ENCODE measurements at regions not wholly inside any gene's neighbourhood (a gene's known extent, or its start where the extent isn't known, plus 50 kb on each side); places are given as distances from the start of the nearest gene placed in this dataset.

- TF ChIP-seq ZNF70 (CRISPR knock-in tag; IDR thresholded peaks at IDR 0.05) (no peak), TOX (CRISPR knock-in tag; IDR thresholded peaks at IDR 0.05; ENCODE audit: borderline replicate concordance) (no peak), ZFP30 (CRISPR knock-in tag; IDR thresholded peaks at IDR 0.05) (no peak), TSHZ2 (CRISPR knock-in tag; IDR thresholded peaks at IDR 0.05) (no peak), OSR1 (CRISPR knock-in tag; IDR thresholded peaks at IDR 0.05) (no peak), CSRNP3 (CRISPR knock-in tag; IDR thresholded peaks at IDR 0.05) (no peak), ZNF8 (CRISPR knock-in tag; IDR thresholded peaks at IDR 0.05) (no peak), RARB (CRISPR knock-in tag; IDR thresholded peaks at IDR 0.05) (no peak), ZC3H10 (CRISPR knock-in tag; IDR thresholded peaks at IDR 0.05) (no peak), TCF4 (CRISPR knock-in tag; IDR thresholded peaks at IDR 0.05; ENCODE audit: borderline replicate concordance) (no peak), GLIS3 (CRISPR knock-in tag; IDR thresholded peaks at IDR 0.05) (no peak), ISL1 (CRISPR knock-in tag; IDR thresholded peaks at IDR 0.05) (no peak), ESRRG (CRISPR knock-in tag; IDR thresholded peaks at IDR 0.05) (no peak), SNAI2 (CRISPR knock-in tag; IDR thresholded peaks at IDR 0.05) (no peak), ZNF565 (CRISPR knock-in tag; conservative IDR thresholded peaks at IDR 0.05; ENCODE audit: low read depth) (no peak), PPARA (CRISPR knock-in tag; IDR thresholded peaks at IDR 0.05; ENCODE audit: borderline replicate concordance) (no peak), BACH2 (CRISPR knock-in tag; IDR thresholded peaks at IDR 0.05; ENCODE audit: borderline replicate concordance) (no peak), CSDC2 (CRISPR knock-in tag; IDR thresholded peaks at IDR 0.05) (no peak)
- TF ChIP-seq, protein P1, sequence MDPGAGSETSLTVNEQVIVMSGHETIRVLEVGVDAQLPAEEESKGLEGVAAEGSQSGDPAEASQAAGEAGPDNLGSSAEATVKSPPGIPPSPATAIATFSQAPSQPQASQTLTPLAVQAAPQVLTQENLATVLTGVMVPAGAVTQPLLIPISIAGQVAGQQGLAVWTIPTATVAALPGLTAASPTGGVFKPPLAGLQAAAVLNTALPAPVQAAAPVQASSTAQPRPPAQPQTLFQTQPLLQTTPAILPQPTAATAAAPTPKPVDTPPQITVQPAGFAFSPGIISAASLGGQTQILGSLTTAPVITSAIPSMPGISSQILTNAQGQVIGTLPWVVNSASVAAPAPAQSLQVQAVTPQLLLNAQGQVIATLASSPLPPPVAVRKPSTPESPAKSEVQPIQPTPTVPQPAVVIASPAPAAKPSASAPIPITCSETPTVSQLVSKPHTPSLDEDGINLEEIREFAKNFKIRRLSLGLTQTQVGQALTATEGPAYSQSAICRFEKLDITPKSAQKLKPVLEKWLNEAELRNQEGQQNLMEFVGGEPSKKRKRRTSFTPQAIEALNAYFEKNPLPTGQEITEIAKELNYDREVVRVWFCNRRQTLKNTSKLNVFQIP (CRISPR knock-in tag; IDR thresholded peaks at IDR 0.05; ENCODE audit: borderline replicate concordance, low read depth), result no peak
- TF ChIP-seq, protein P2, sequence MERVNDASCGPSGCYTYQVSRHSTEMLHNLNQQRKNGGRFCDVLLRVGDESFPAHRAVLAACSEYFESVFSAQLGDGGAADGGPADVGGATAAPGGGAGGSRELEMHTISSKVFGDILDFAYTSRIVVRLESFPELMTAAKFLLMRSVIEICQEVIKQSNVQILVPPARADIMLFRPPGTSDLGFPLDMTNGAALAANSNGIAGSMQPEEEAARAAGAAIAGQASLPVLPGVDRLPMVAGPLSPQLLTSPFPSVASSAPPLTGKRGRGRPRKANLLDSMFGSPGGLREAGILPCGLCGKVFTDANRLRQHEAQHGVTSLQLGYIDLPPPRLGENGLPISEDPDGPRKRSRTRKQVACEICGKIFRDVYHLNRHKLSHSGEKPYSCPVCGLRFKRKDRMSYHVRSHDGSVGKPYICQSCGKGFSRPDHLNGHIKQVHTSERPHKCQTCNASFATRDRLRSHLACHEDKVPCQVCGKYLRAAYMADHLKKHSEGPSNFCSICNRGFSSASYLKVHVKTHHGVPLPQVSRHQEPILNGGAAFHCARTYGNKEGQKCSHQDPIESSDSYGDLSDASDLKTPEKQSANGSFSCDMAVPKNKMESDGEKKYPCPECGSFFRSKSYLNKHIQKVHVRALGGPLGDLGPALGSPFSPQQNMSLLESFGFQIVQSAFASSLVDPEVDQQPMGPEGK (CRISPR knock-in tag; IDR thresholded peaks at IDR 0.05; ENCODE audit: borderline replicate concordance), result no peak
- no peak for ATAC-seq
These were observed 116.6 kb upstream of the BCL2L14 start for GRCh38 chr12:11954181-11954580.

DNA sequence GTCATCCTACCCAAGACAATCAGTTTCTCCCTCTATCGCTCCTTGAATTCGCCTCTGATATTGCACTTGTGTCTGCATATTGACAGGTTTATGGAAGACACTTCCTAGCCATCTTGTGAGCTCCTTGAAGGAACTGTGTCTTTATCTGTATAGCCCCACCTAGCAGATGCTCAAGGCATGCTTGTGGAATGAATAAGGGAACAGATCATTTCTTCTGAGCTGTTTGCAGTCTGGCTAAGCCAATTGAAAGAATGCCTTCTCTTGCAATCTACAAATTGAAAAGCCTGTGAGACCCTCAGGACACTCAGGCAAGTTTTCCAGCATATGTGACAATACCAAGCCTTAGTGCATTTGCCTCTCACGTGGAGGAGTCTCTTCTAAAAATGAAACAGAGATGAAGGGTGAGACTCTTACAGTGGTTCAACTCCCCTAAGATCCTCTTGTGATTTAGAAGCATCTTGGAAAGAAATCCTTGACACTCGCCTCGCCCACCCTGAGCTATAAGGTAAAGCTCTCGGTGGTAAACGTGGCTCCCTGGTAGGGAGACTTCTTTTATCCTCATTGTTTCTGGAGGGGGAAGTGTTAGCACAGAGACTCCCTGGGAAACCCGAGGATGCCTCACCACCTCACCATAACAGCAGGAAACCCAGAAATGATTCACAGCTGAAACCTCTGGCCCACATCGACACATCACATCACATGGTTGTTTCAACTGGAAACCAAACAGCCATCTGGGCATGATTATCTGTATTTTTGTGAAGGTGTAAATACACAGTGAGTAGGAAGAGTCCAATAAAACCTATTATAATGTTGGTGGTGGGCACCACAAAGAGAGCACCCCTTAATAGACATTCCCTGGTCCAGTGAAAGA, 112.3 kb upstream of the BCL2L14 start:
- TF ChIP-seq ZNF70 (CRISPR knock-in tag; IDR thresholded peaks at IDR 0.05) (no peak), PPARA (CRISPR knock-in tag; IDR thresholded peaks at IDR 0.05; ENCODE audit: borderline replicate concordance) (no peak), ZNF565 (CRISPR knock-in tag; conservative IDR thresholded peaks at IDR 0.05; ENCODE audit: low read depth) (no peak), TCF4 (CRISPR knock-in tag; IDR thresholded peaks at IDR 0.05; ENCODE audit: borderline replicate concordance) (no peak), ZNF8 (CRISPR knock-in tag; IDR thresholded peaks at IDR 0.05) (no peak), SNAI2 (CRISPR knock-in tag; IDR thresholded peaks at IDR 0.05) (no peak), CREB5 (CRISPR knock-in tag; IDR thresholded peaks at IDR 0.05; ENCODE audit: low read depth) (no peak), OSR1 (CRISPR knock-in tag; IDR thresholded peaks at IDR 0.05) (no peak), TOX (CRISPR knock-in tag; IDR thresholded peaks at IDR 0.05; ENCODE audit: borderline replicate concordance) (no peak), ZC3H10 (CRISPR knock-in tag; IDR thresholded peaks at IDR 0.05) (no peak), RARB (CRISPR knock-in tag; IDR thresholded peaks at IDR 0.05) (no peak), ESRRG (CRISPR knock-in tag; IDR thresholded peaks at IDR 0.05) (no peak), TSHZ2 (CRISPR knock-in tag; IDR thresholded peaks at IDR 0.05) (no peak), CSDC2 (CRISPR knock-in tag; IDR thresholded peaks at IDR 0.05) (no peak)
- TF ChIP-seq, protein P2 (CRISPR knock-in tag; IDR thresholded peaks at IDR 0.05; ENCODE audit: borderline replicate concordance), result no peak
- peak; percentile 28; the same call in 2 of the 3 replicates for ATAC-seq

Measured in SK-N-SH treated with all-trans-retinoic acid at 6 μM for 48 hours (cell line).